Endothelial cell (in vitro differentiated cells): ENCODE measurements at regions not wholly inside any gene's neighbourhood (a gene's known extent, or its start where the extent isn't known, plus 50 kb on each side); places are given as distances from the start of the nearest gene placed in this dataset.

ENCODE experiments used
- DNase-seq: peaks from one replicate; pipeline ENCODE4 v3.0.0; 2021; ENCODE audit warnings: low spot score
- H3K27ac Mint-ChIP-seq: one replicate; pipeline ENCODE4 v1.8.0; 2021; ENCODE audit warnings: mixed read lengths, inconsistent platforms; ENCODE audit not compliant: unreplicated experiment
- H3K27me3 Mint-ChIP-seq: one replicate; pipeline ENCODE4 v1.8.0; 2021; ENCODE audit warnings: mild to moderate bottlenecking, moderate library complexity, mixed read lengths, inconsistent platforms; ENCODE audit not compliant: unreplicated experiment
- H3K36me3 Mint-ChIP-seq: one replicate; pipeline ENCODE4 v1.8.0; 2021; ENCODE audit warnings: mild to moderate bottlenecking, low read depth, mixed read lengths, inconsistent platforms; ENCODE audit not compliant: unreplicated experiment
- H3K4me1 Mint-ChIP-seq: one replicate; pipeline ENCODE4 v1.8.0; 2021; ENCODE audit warnings: mild to moderate bottlenecking, mixed read lengths, inconsistent platforms; ENCODE audit not compliant: unreplicated experiment
- H3K4me3 Mint-ChIP-seq: one replicate; pipeline ENCODE4 v1.8.0; 2021; ENCODE audit warnings: mild to moderate bottlenecking, mixed read lengths, inconsistent platforms; ENCODE audit not compliant: unreplicated experiment
- H3K9me3 Mint-ChIP-seq: one replicate; pipeline ENCODE4 v1.8.0; 2021; ENCODE audit warnings: mixed read lengths, inconsistent platforms; ENCODE audit not compliant: unreplicated experiment
- CTCF ChIP-seq: fragments of 200-600 bp; sonication (generic); IDR thresholded peaks from one replicate; pipeline ENCODE4 v1.5.0; 2021; ENCODE audit warnings: antibody characterized with exemption; ENCODE audit not compliant: unreplicated experiment

- TF ChIP-seq CTCF = no peak
- no peak for DNase-seq
- H3K27me3 Mint-ChIP-seq = no peaks in the 10 kb centered on the region
- H3K36me3 Mint-ChIP-seq = no peaks in the 10 kb centered on the region
- H3K9me3 Mint-ChIP-seq = no peaks in the 10 kb centered on the region
- H3K27ac Mint-ChIP-seq = no peak overlapping the region
- H3K4me1 Mint-ChIP-seq = no peaks in the 10 kb centered on the region
- H3K4me3 Mint-ChIP-seq = no peak overlapping the region
These were observed 248.2 kb downstream of the MAN2A1 start for GRCh38 chr5:109937951-109938350.

- H3K36me3 Mint-ChIP-seq = no peaks in the 10 kb centered on the region
- no peak overlapping the region for H3K27ac Mint-ChIP-seq
- H3K27me3 Mint-ChIP-seq = no peaks in the 10 kb centered on the region
- no peak for DNase-seq
- no peak for TF ChIP-seq CTCF
- H3K4me3 Mint-ChIP-seq = no peak overlapping the region
- no peaks in the 10 kb centered on the region for H3K4me1 Mint-ChIP-seq
- H3K9me3 Mint-ChIP-seq = no peaks in the 10 kb centered on the region
These were observed 248.7 kb downstream of the MAN2A1 start for GRCh38 chr5:109938453-109938852.

- Mint-ChIP-seq H3K27me3 (no peaks in the 10 kb centered on the region), H3K36me3 (no peaks in the 10 kb centered on the region), H3K9me3 (no peaks in the 10 kb centered on the region), H3K4me3 (no peak overlapping the region), H3K27ac (no peak overlapping the region), H3K4me1 (peaks cover 1% of the 10 kb centered on the region)
- no peak for DNase-seq
- no peak for TF ChIP-seq CTCF
These were observed 249.5 kb downstream of the MAN2A1 start for GRCh38 chr5:109939116-109939682.

GRCh38 chr5:109942646-109943045 lies 252.9 kb downstream of the MAN2A1 start:
- TF ChIP-seq CTCF = no peak

GRCh38 chr5:109943701-109944235 lies 254.0 kb downstream of the MAN2A1 start:
- H3K27me3 Mint-ChIP-seq = peaks cover 8% of the 10 kb centered on the region
- H3K27ac Mint-ChIP-seq = no peak overlapping the region
- H3K36me3 Mint-ChIP-seq = no peaks in the 10 kb centered on the region
- no peak overlapping the region for H3K4me3 Mint-ChIP-seq
- TF ChIP-seq CTCF = no peak
- H3K9me3 Mint-ChIP-seq = no peaks in the 10 kb centered on the region
- H3K4me1 Mint-ChIP-seq = peaks cover 31% of the 10 kb centered on the region
- DNase-seq = no peak

More at GRCh38 chr5:109942646-109943045, 252.9 kb downstream of the MAN2A1 start:
- Mint-ChIP-seq H3K4me3 (no peak overlapping the region), H3K27ac (no peak overlapping the region), H3K36me3 (no peaks in the 10 kb centered on the region), H3K27me3 (peaks cover 8% of the 10 kb centered on the region), H3K9me3 (no peaks in the 10 kb centered on the region), H3K4me1 (peaks cover 27% of the 10 kb centered on the region)
- DNase-seq = no peak
